ENCODE measurements at regions not wholly inside any gene's neighbourhood (a gene's known extent, or its start where the extent isn't known, plus 50 kb on each side); places are given as distances from the start of the nearest gene placed in this dataset.

DNA sequence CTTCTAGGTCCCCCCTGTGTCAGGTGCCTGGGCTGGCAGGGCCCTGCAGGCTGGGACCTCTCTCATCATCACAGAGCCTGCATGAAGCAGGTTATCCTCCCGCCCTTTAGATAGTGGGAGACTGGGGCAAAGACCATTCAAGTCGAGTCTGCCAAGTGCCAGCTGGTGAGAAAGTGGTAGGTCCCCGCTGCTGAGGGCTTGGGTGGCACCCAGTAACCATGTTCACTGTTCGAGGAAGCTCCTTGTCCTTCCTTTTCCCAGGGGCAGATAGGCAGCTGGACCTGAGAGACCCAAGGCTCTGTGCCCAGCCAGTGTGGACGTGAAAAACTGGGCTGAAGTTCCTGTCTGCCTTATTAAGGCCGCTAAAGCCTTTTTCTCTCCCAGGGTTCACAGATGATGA lies 1319.8 kb downstream of the TBC1D22A start:
- Histone ChIP-seq H3K4me3 (no peak overlapping the region), H3K27ac (no peak overlapping the region), H3K9me3 (no peaks in the 10 kb centered on the region), H3K36me3 (no peaks in the 10 kb centered on the region), H3K27me3 (no peaks in the 10 kb centered on the region), H3K4me1 (no peaks in the 10 kb centered on the region)
- intact Hi-C loops (cut with DNase I): no loop called here
- DNase-seq: peak; percentile 29
- WGBS, 2 donors: 71 to 86% methylated on average over 6 of the region's 6 CpGs
- TF ChIP-seq POLR2A (IDR thresholded peaks at IDR 0.05) (no peak), EP300 (IDR thresholded peaks at IDR 0.05) (no peak), POLR2AphosphoS5 (IDR thresholded peaks at IDR 0.05) (no peak)
- TF ChIP-seq, protein P1, sequence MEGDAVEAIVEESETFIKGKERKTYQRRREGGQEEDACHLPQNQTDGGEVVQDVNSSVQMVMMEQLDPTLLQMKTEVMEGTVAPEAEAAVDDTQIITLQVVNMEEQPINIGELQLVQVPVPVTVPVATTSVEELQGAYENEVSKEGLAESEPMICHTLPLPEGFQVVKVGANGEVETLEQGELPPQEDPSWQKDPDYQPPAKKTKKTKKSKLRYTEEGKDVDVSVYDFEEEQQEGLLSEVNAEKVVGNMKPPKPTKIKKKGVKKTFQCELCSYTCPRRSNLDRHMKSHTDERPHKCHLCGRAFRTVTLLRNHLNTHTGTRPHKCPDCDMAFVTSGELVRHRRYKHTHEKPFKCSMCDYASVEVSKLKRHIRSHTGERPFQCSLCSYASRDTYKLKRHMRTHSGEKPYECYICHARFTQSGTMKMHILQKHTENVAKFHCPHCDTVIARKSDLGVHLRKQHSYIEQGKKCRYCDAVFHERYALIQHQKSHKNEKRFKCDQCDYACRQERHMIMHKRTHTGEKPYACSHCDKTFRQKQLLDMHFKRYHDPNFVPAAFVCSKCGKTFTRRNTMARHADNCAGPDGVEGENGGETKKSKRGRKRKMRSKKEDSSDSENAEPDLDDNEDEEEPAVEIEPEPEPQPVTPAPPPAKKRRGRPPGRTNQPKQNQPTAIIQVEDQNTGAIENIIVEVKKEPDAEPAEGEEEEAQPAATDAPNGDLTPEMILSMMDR (IDR thresholded peaks at IDR 0.05): no peak

DNA sequence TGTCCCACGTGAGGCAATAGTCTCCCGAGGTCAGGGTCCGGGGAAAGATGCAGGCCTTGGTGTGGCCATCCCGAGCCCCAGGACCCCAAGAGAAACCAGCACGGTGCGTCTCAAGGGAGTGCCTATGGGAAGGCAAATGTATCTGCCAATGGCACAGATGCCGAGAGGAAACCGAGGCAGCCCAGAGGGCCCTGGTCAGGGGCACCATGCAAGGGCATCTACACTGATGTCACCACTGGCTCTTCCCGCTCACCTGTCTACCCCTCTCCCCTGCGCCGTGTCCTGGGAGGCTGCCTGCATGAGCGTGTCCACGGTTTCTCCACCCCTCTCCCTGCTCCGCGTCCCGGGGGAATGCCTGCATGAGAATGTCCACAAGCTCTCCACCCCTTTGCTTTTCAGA lies 1318.8 kb downstream of the TBC1D22A start:
- no peak overlapping the region for H3K4me3 ChIP-seq
- TF ChIP-seq POLR2AphosphoS5 (IDR thresholded peaks at IDR 0.05) (no peak), EP300 (IDR thresholded peaks at IDR 0.05) (no peak), POLR2A (IDR thresholded peaks at IDR 0.05) (no peak)
- TF ChIP-seq, protein P1 (IDR thresholded peaks at IDR 0.05): no peak
- intact Hi-C loops (cut with DNase I): no loop called here
- 81 to 88% methylated on average over 16 of the region's 16 CpGs for WGBS, 2 donors
- no peak overlapping the region for H3K27ac ChIP-seq
- peak; percentile 53 for DNase-seq
- H3K27me3 ChIP-seq: no peaks in the 10 kb centered on the region
- H3K9me3 ChIP-seq: no peaks in the 10 kb centered on the region
- no peaks in the 10 kb centered on the region for H3K36me3 ChIP-seq
- H3K4me1 ChIP-seq: no peaks in the 10 kb centered on the region

DNA sequence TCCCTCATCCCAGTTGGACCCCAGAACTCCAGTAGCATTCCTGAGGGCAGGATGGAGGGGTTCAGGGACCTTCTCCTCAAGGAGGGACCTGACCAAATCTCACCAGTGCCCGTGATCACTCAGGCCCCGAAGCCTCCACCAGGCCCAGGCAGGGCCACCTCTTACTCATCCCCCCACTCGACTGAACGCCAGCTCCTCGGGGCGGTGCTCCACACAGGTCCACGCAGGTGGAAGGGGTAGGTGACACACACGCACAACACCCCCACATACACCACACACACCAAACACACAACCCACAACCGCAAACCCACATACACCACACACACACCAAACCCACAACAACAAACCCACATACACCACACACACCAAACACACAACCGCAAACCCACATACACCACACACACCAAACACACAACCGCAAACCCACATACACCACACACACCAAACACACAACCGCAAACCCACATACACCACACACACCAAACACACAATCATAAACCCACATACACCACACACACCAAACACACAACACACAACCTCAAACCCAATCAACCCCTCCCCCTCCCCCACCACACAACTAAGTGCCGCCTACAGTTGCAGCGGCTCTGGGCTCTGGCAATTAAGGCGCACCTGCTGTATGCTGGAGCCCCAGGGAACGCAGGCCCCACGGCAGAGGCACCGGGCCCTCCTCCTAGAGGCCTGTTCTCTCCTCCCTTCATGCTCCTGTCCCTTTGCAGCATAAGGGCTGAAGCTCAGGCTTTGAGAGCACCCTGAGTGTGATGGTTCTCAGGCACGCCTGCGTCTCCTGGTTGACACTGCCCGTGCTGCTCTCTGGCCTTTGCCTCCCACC lies 1318.1 kb downstream of the TBC1D22A start:
- Histone ChIP-seq H3K27me3 (no peaks in the 10 kb centered on the region), H3K4me3 (no peak overlapping the region), H3K9me3 (no peaks in the 10 kb centered on the region), H3K36me3 (no peaks in the 10 kb centered on the region), H3K4me1 (no peaks in the 10 kb centered on the region), H3K27ac (no peak overlapping the region)
- intact Hi-C loops (cut with DNase I): no loop called here
- peak; percentile 25 for DNase-seq
- TF ChIP-seq POLR2A (IDR thresholded peaks at IDR 0.05): no peak
- no peak for TF ChIP-seq POLR2AphosphoS5 (IDR thresholded peaks at IDR 0.05)
- TF ChIP-seq EP300 (IDR thresholded peaks at IDR 0.05): no peak
- TF ChIP-seq, protein P1 (IDR thresholded peaks at IDR 0.05): no peak
- WGBS, 2 donors: 87 to 91% methylated on average over 21 of the region's 21 CpGs

DNA sequence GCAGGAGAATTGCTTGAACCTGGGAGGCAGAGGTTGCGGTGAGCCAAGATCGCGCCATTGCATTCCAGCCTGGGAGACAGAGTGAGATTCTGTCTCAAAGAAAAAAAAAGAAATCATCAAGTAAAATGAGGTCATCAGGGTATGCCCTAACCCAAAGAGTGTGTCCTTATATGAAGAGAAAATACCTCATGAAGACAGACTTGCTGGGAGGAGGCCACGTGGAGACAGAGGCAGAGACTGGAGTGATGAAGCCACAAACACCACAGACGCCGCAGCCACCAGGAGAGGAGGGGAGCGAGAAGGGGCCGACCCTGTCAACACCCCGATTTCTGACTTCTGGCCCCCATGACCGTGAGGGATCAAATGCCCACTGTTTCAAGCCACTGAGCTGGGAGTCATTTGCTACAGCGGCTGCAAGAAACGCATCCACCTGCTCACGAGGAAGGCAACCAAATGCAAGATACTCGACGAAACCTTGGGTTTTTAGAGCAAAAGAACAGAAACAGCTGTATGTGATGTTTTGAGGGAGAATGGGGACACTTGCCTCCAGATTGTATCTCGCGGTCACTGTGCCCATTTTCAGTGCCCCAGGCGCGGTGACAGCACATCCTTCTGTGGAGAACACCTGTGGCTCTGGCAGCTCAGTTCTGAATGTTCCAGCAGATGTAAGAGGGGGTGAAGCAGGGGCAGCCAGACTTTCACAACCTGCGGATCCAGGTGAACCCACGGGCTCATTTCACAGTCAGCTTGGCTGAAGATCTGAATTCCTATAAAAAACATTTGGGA lies 1317.2 kb downstream of the TBC1D22A start:
- Histone ChIP-seq H3K27me3 (no peaks in the 10 kb centered on the region), H3K4me3 (no peak overlapping the region), H3K9me3 (no peaks in the 10 kb centered on the region), H3K4me1 (no peaks in the 10 kb centered on the region), H3K36me3 (no peaks in the 10 kb centered on the region), H3K27ac (no peak overlapping the region)
- TF ChIP-seq, protein P1 (IDR thresholded peaks at IDR 0.05): no peak
- TF ChIP-seq EP300 (IDR thresholded peaks at IDR 0.05): no peak
- no peak for TF ChIP-seq POLR2AphosphoS5 (IDR thresholded peaks at IDR 0.05)
- no peak for TF ChIP-seq POLR2A (IDR thresholded peaks at IDR 0.05)
- 77 to 84% methylated on average over 21 of the region's 21 CpGs for WGBS, 2 donors
- DNase-seq: peak; percentile 6
- intact Hi-C loops (cut with DNase I): no loop called here
